ENCODE measurements at regions not wholly inside any gene's neighbourhood (a gene's known extent, or its start where the extent isn't known, plus 50 kb on each side); places are given as distances from the start of the nearest gene placed in this dataset.
A peak's percentile ranks its signal among the peaks of the same experiment; 100 is the strongest.

- intact Hi-C loops (cut with DNase I), result no loop called here
- no peaks in the 10 kb centered on the region for H3K27me3 ChIP-seq
- no peaks in the 10 kb centered on the region for H3K9me3 ChIP-seq
- H3K4me1 ChIP-seq, result peaks cover 0 to 19% (median 0%) of the 10 kb centered on the region in 12 donors
- no peaks in the 10 kb centered on the region for H3K36me3 ChIP-seq
- peak in 3 of 5 donors; percentile 28 to 52 (median 47) for DNase-seq
- no peak for TF ChIP-seq POLR2A (IDR thresholded peaks at IDR 0.05)
- TF ChIP-seq CTCF (IDR thresholded peaks at IDR 0.05), result no peak
- 76 to 80% (median 78%) methylated on average over 27 to 28 of the region's 28 CpGs for WGBS, 4 donors
- no peak overlapping the region for H3K27ac ChIP-seq
- ATAC-seq, result peak in 3 of 4 donors; percentile 53 to 68 (median 65)
- no peak overlapping the region for H3K4me3 ChIP-seq
These were observed 62.8 kb upstream of the SUB1 start for GRCh38 chr5:32522429-32523143.

GRCh38 chr5:32521481-32521880 is 63.9 kb upstream of the SUB1 start:
- Histone ChIP-seq H3K9me3 (no peaks in the 10 kb centered on the region), H3K36me3 (no peaks in the 10 kb centered on the region), H3K27ac (no peak overlapping the region), H3K27me3 (no peaks in the 10 kb centered on the region), H3K4me3 (no peak overlapping the region), H3K4me1 (peaks cover 0 to 19% (median 0%) of the 10 kb centered on the region in 12 donors)
- no peak for DNase-seq
- TF ChIP-seq POLR2A (IDR thresholded peaks at IDR 0.05), result no peak
- no peak for TF ChIP-seq CTCF (IDR thresholded peaks at IDR 0.05)
- ATAC-seq, result no peak
- intact Hi-C loops (cut with DNase I), result no loop called here
- 66 to 79% (median 73%) methylated on average over 5 of the region's 5 CpGs for WGBS, 4 donors

- DNase-seq (no peak), ATAC-seq (no peak)
- no peaks in the 10 kb centered on the region for H3K36me3 ChIP-seq
- H3K9me3 ChIP-seq, result no peaks in the 10 kb centered on the region
- peaks cover 0 to 19% (median 0%) of the 10 kb centered on the region in 12 donors for H3K4me1 ChIP-seq
- H3K27me3 ChIP-seq, result no peaks in the 10 kb centered on the region
- intact Hi-C loops (cut with DNase I), result no loop called here
- TF ChIP-seq POLR2A (IDR thresholded peaks at IDR 0.05) (no peak), CTCF (IDR thresholded peaks at IDR 0.05) (no peak)
- no peak overlapping the region for H3K4me3 ChIP-seq
- 89 to 97% (median 92%) methylated on average over 4 of the region's 4 CpGs for WGBS, 4 donors
- H3K27ac ChIP-seq, result no peak overlapping the region
These were observed 64.4 kb upstream of the SUB1 start for GRCh38 chr5:32520972-32521371.

GRCh38 chr5:32520356-32520755 is 65.0 kb upstream of the SUB1 start:
- no peak overlapping the region for H3K27ac ChIP-seq
- H3K36me3 ChIP-seq, result no peaks in the 10 kb centered on the region
- peaks cover 0 to 19% (median 0%) of the 10 kb centered on the region in 12 donors for H3K4me1 ChIP-seq
- H3K27me3 ChIP-seq, result no peaks in the 10 kb centered on the region
- DNase-seq (no peak), ATAC-seq (no peak)
- intact Hi-C loops (cut with DNase I), result no loop called here
- 24 to 30% (median 28%) methylated on average over 5 of the region's 5 CpGs for WGBS, 4 donors
- no peaks in the 10 kb centered on the region for H3K9me3 ChIP-seq
- no peak overlapping the region for H3K4me3 ChIP-seq
- no peak for TF ChIP-seq POLR2A (IDR thresholded peaks at IDR 0.05)
- no peak for TF ChIP-seq CTCF (IDR thresholded peaks at IDR 0.05)

Measured in heart left ventricle (tissue), 16 donors.